Spleen (tissue), 11 donors: ENCODE measurements at regions not wholly inside any gene's neighbourhood (a gene's known extent, or its start where the extent isn't known, plus 50 kb on each side); places are given as distances from the start of the nearest gene placed in this dataset.

Experiments
- DNase-seq: peaks from one replicate; pipeline ENCODE4 v3.0.0-alpha.2; 2020
- H3K27ac ChIP-seq, 8 donors: fragments of 200-600 bp; sonication (generic) in 7 of 8; 1 replicate in 4 of 8; 2 replicates in 4 of 8; pipeline versions ENCODE4 v1.5.0 to v1.8.0; 2016 to 2021; ENCODE audit warnings: inconsistent platforms in 4 of 8, mild to moderate bottlenecking in 4 of 8, moderate library complexity in 1 of 8
- H3K27me3 ChIP-seq, 7 donors: fragments of 200-600 bp; sonication (generic) in 6 of 7; replicated peaks in 1 of 7; 1 replicate in 4 of 7; 2 replicates in 3 of 7; pipeline versions ENCODE4 v1.5.0 to v1.8.0; 2016 to 2021; ENCODE audit warnings: inconsistent platforms in 3 of 7, mild to moderate bottlenecking in 1 of 7
- H3K36me3 ChIP-seq, 6 donors: fragments of 200-600 bp; sonication (generic) in 5 of 6; 1 replicate in 4 of 6; 2 replicates in 2 of 6; pipeline versions ENCODE4 v1.5.0 to v1.8.0; 2016 to 2021; ENCODE audit warnings: inconsistent platforms in 2 of 6
- H3K4me1 ChIP-seq, 6 donors: fragments of 200-600 bp; sonication (generic) in 5 of 6; 1 replicate in 3 of 6; 2 replicates in 3 of 6; pipeline versions ENCODE4 v1.5.0 to v1.8.0; 2016 to 2021; ENCODE audit warnings: inconsistent platforms in 3 of 6
- H3K4me3 ChIP-seq, 8 donors: fragments of 200-600 bp; sonication (generic) in 7 of 8; 1 replicate in 4 of 8; 2 replicates in 4 of 8; pipeline versions ENCODE4 v1.5.0 to v1.8.0; 2016 to 2021; ENCODE audit warnings: inconsistent platforms in 4 of 8, mild to moderate bottlenecking in 4 of 8, moderate library complexity in 2 of 8
- H3K9me3 ChIP-seq, 8 donors: fragments of 200-600 bp; sonication (generic) in 7 of 8; 1 replicate in 4 of 8; 2 replicates in 4 of 8; pipeline versions ENCODE4 v1.5.0 to v1.8.0; 2016 to 2021; ENCODE audit warnings: inconsistent platforms in 4 of 8
- POLR2A ChIP-seq, 3 donors: fragments of 450-650 bp; IDR thresholded peaks; one replicate each; pipeline ENCODE4 v1.5.1; 2017; ENCODE audit warnings: antibody characterized with exemption in 3 of 3, mild to moderate bottlenecking in 1 of 3
- POLR2AphosphoS5 ChIP-seq, 3 donors: sonication (generic); formaldehyde crosslinking; IDR thresholded peaks; one replicate each; pipeline ENCODE4 v1.5.1; 2017; ENCODE audit warnings: antibody characterized with exemption in 3 of 3
- WGBS, 5 donors: extraction: QIAGEN DNeasy Blood & Tissue Kit in 3 of 5; methylation state at CpG; one replicate each; pipeline versions ENCODE4 v1.1.5 to v1.1.7; 2013 to 2018; 5-methylcytosine and 5-hydroxymethylcytosine counted together
- intact Hi-C: fragments of 100-400 bp; cut with DNase I; formaldehyde crosslinking; loops from one replicate; pipeline ENCODE4 v1.15.0; 2023; ENCODE audit warnings: low total_unique reads
- TF ChIP-seq, protein P1 (sequence below), 11 experiments: fragments of 200-600 bp in 7 of 11; fragments of 450-650 bp in 4 of 11; sonication (generic) in 4 of 11; IDR thresholded peaks in 8 of 11; conservative IDR thresholded peaks in 3 of 11; 1 replicate in 7 of 11; 2 replicates in 4 of 11; pipeline versions ENCODE4 v1.4.0 to v1.8.0; 2016 to 2021; ENCODE audit warnings: antibody characterized with exemption in 11 of 11, inconsistent platforms in 4 of 11, mild to moderate bottlenecking in 1 of 11
- donor health status: healthy with polysubstance abuse.
- donor health status: DM: no; HTN: no; CAD: no; lungs with moderate emphysema.
- donor health status: DM: no; HTN: no; CAD: no.
- donor health status: Bipolar disorder and iron deficiency.
- donor health status: healthy.
- donor health status: DM: no; HTN: no; CAD: no.
- donor health status: DM: yes; HTN: yes; CAD: no.

DNA sequence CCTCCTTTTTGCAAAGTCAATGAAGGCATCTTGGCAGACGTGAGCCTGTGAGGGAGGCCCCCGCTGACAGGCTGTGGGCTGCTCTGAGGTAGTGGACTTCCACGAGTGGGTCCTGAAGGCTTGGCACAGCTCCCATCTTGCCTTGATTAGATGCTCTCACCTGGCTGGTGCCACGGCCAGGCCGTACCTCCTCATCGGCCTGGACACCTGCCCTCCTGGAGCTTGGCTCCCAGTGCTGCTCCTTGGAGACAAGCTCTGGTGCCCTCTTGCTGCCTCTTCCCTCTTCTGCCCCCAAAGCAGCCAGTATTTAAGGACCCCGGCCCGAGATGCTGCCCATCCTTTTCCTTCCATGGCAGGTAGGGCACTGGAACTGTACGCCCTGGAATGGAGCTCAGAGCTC is 93.5 kb downstream of the ERMARD start:
- DNase-seq = peak; percentile 55
- WGBS, 5 donors = 72 to 89% (median 84%) methylated on average over 7 to 9 of the region's 9 CpGs
- TF ChIP-seq POLR2A (IDR thresholded peaks at IDR 0.05) (no peak), POLR2AphosphoS5 (IDR thresholded peaks at IDR 0.05) (no peak)
- TF ChIP-seq, protein P1, sequence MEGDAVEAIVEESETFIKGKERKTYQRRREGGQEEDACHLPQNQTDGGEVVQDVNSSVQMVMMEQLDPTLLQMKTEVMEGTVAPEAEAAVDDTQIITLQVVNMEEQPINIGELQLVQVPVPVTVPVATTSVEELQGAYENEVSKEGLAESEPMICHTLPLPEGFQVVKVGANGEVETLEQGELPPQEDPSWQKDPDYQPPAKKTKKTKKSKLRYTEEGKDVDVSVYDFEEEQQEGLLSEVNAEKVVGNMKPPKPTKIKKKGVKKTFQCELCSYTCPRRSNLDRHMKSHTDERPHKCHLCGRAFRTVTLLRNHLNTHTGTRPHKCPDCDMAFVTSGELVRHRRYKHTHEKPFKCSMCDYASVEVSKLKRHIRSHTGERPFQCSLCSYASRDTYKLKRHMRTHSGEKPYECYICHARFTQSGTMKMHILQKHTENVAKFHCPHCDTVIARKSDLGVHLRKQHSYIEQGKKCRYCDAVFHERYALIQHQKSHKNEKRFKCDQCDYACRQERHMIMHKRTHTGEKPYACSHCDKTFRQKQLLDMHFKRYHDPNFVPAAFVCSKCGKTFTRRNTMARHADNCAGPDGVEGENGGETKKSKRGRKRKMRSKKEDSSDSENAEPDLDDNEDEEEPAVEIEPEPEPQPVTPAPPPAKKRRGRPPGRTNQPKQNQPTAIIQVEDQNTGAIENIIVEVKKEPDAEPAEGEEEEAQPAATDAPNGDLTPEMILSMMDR (IDR thresholded peaks at IDR 0.05 in 8 of 11, conservative IDR thresholded peaks at IDR 0.05 in 3 of 11) = no peak

GRCh38 chr6:169843991-169844390 is 92.6 kb downstream of the ERMARD start:
- TF ChIP-seq POLR2AphosphoS5 (IDR thresholded peaks at IDR 0.05) (no peak), POLR2A (IDR thresholded peaks at IDR 0.05) (no peak)
- TF ChIP-seq, protein P1 (IDR thresholded peaks at IDR 0.05 in 8 of 11, conservative IDR thresholded peaks at IDR 0.05 in 3 of 11) = no peak
- intact Hi-C loops = no loop called here
- WGBS, 5 donors = 49 to 68% (median 58%) methylated on average over 6 of the region's 6 CpGs
- Histone ChIP-seq H3K9me3 (no peaks in the 10 kb centered on the region), H3K27me3 (peaks cover 0 to 20% (median 0%) of the 10 kb centered on the region in 7 donors), H3K27ac (no peak overlapping the region), H3K36me3 (no peaks in the 10 kb centered on the region), H3K4me1 (no peaks in the 10 kb centered on the region), H3K4me3 (no peak overlapping the region)
- peak; percentile 58 for DNase-seq

More for the DNA sequence above, 93.5 kb downstream of the ERMARD start:
- Histone ChIP-seq H3K27me3 (peaks cover 0 to 20% (median 0%) of the 10 kb centered on the region in 7 donors), H3K27ac (no peak overlapping the region), H3K9me3 (no peaks in the 10 kb centered on the region), H3K4me1 (no peaks in the 10 kb centered on the region), H3K36me3 (no peaks in the 10 kb centered on the region), H3K4me3 (no peak overlapping the region)
- intact Hi-C loops = no loop called here

DNA sequence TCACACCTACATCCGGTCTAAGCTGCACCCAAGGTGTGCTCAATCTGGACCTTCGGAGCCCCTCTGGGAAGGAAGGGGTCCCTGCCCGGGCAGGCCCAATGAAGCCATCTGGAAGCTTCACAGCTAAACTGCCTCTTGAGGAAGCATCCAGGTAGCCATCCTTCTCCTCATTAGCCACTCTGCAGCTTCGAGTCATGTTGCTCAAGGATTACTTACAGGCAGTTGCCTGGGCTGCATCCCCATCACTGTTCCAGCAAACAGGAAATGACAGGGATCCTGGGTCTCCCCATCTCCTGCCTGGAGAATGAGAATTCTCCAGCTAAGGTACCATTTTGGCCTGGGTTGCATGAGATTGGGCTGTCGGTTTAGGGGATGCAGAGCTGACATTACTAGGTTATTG is 91.7 kb downstream of the ERMARD start:
- Histone ChIP-seq H3K36me3 (no peaks in the 10 kb centered on the region), H3K4me3 (no peak overlapping the region), H3K27ac (no peak overlapping the region), H3K27me3 (peaks cover 0 to 26% (median 0%) of the 10 kb centered on the region in 7 donors), H3K9me3 (no peaks in the 10 kb centered on the region), H3K4me1 (no peaks in the 10 kb centered on the region)
- intact Hi-C loops = no loop called here
- WGBS, 5 donors = 82 to 94% (median 84%) methylated on average over 5 of the region's 5 CpGs
- TF ChIP-seq, protein P1 (IDR thresholded peaks at IDR 0.05 in 8 of 11, conservative IDR thresholded peaks at IDR 0.05 in 3 of 11) = no peak
- TF ChIP-seq POLR2A (IDR thresholded peaks at IDR 0.05) (no peak), POLR2AphosphoS5 (IDR thresholded peaks at IDR 0.05) (no peak)
- DNase-seq = peak; percentile 48

- Histone ChIP-seq H3K4me1 (no peaks in the 10 kb centered on the region), H3K36me3 (no peaks in the 10 kb centered on the region), H3K27me3 (peaks cover 0 to 36% (median 4%) of the 10 kb centered on the region in 7 donors), H3K27ac (no peak overlapping the region), H3K4me3 (no peak overlapping the region), H3K9me3 (no peaks in the 10 kb centered on the region)
- no peak for TF ChIP-seq POLR2A (IDR thresholded peaks at IDR 0.05)
- no peak for TF ChIP-seq POLR2AphosphoS5 (IDR thresholded peaks at IDR 0.05)
- TF ChIP-seq, protein P1 (IDR thresholded peaks at IDR 0.05 in 8 of 11, conservative IDR thresholded peaks at IDR 0.05 in 3 of 11) = no peak
- WGBS, 5 donors = 84 to 89% (median 88%) methylated on average over 13 of the region's 13 CpGs
- DNase-seq = peak; percentile 28
- intact Hi-C loops = no loop called here
Measured at GRCh38 chr6:169841907-169842606, 90.6 kb downstream of the ERMARD start.
